Mesenchymal stem cell (in vitro differentiated cells and primary cell): ENCODE measurements at regions not wholly inside any gene's neighbourhood (a gene's known extent, or its start where the extent isn't known, plus 50 kb on each side); places are given as distances from the start of the nearest gene placed in this dataset.
A peak's percentile ranks its signal among the peaks of the same experiment; 100 is the strongest.

Experiments
- DNase-seq: peaks from one replicate; pipeline ENCODE4 v3.0.0-alpha.2; 2013
- H2AFZ ChIP-seq: one replicate; pipeline ENCODE4 v1.6.1; 2013; ENCODE audit warnings: low read depth, mild to moderate bottlenecking, control low read depth, inconsistent platforms, low read length, moderate library complexity
- H2AK5ac ChIP-seq: 2 replicates; pipeline ENCODE4 v1.6.1; 2013; ENCODE audit warnings: low read length, moderate library complexity, mild to moderate bottlenecking, inconsistent platforms; ENCODE audit not compliant: severe bottlenecking
- H2BK120ac ChIP-seq: one replicate; pipeline ENCODE4 v1.6.1; 2013; ENCODE audit warnings: low read depth, mild to moderate bottlenecking, inconsistent platforms, low read length, moderate library complexity
- H2BK12ac ChIP-seq, 2 experiments: one replicate each; pipeline ENCODE4 v1.6.1; 2013; ENCODE audit warnings: inconsistent platforms in 2 of 2, low read length in 2 of 2, mild to moderate bottlenecking in 2 of 2, moderate library complexity in 2 of 2, control low read depth in 1 of 2
- H2BK15ac ChIP-seq: one replicate; pipeline ENCODE4 v1.6.1; 2013; ENCODE audit warnings: mild to moderate bottlenecking, low read depth, inconsistent platforms; ENCODE audit not compliant: poor library complexity, severe bottlenecking
- H2BK5ac ChIP-seq: 2 replicates; pipeline ENCODE4 v1.6.1; 2013; ENCODE audit warnings: low read depth, mild to moderate bottlenecking, low read length, control low read depth, inconsistent platforms; ENCODE audit not compliant: poor library complexity, severe bottlenecking
- H3K14ac ChIP-seq, 2 experiments: one replicate each; pipeline ENCODE4 v1.6.1; 2013; ENCODE audit warnings: inconsistent platforms in 2 of 2, low read length in 2 of 2, control low read depth in 1 of 2, mild to moderate bottlenecking in 1 of 2, moderate library complexity in 1 of 2
- H3K18ac ChIP-seq, 2 experiments: one replicate each; pipeline ENCODE4 v1.6.1; 2013; ENCODE audit warnings: inconsistent platforms in 2 of 2, low read length in 2 of 2, control low read depth in 1 of 2, low read depth in 1 of 2, mild to moderate bottlenecking in 1 of 2
- H3K23ac ChIP-seq, 2 experiments: one replicate each; pipeline ENCODE4 v1.6.1; 2013; ENCODE audit warnings: inconsistent platforms in 2 of 2, low read length in 2 of 2, mild to moderate bottlenecking in 2 of 2, moderate library complexity in 2 of 2, control low read depth in 1 of 2
- H3K27ac ChIP-seq: 2 replicates; pipeline ENCODE4 v1.5.1; 2013; ENCODE audit warnings: mild to moderate bottlenecking, moderate library complexity, low read length, control low read depth, inconsistent platforms; ENCODE audit not compliant: poor library complexity, severe bottlenecking
- H3K27me3 ChIP-seq, 2 experiments: 2 replicates each; pipeline versions ENCODE4 v1.6.1 to v1.7.0; 2013; ENCODE audit warnings: low read length in 2 of 2, mild to moderate bottlenecking in 2 of 2, moderate library complexity in 2 of 2, control low read depth in 1 of 2, inconsistent platforms in 1 of 2; ENCODE audit not compliant: control insufficient read depth in 1 of 2, insufficient read depth in 1 of 2
- H3K36me3 ChIP-seq, 2 experiments: 2 replicates each; pipeline versions ENCODE4 v1.6.1 to v1.7.0; 2013; ENCODE audit warnings: low read length in 2 of 2, control low read depth in 1 of 2, inconsistent platforms in 1 of 2, low read depth in 1 of 2, mild to moderate bottlenecking in 1 of 2; ENCODE audit not compliant: insufficient read depth in 2 of 2, control insufficient read depth in 1 of 2
- H3K4ac ChIP-seq, 2 experiments: one replicate each; pipeline ENCODE4 v1.6.1; 2013; ENCODE audit warnings: inconsistent platforms in 2 of 2, low read length in 2 of 2, mild to moderate bottlenecking in 2 of 2, moderate library complexity in 2 of 2, control low read depth in 1 of 2, low read depth in 1 of 2
- H3K4me1 ChIP-seq: 2 replicates; pipeline ENCODE4 v1.6.1; 2013; ENCODE audit warnings: low read depth, low read length, control low read depth; ENCODE audit not compliant: control insufficient read depth, insufficient read depth
- H3K4me2 ChIP-seq: 2 replicates; pipeline ENCODE4 v1.6.1; 2013; ENCODE audit warnings: low read length, mild to moderate bottlenecking, inconsistent platforms; ENCODE audit not compliant: poor library complexity, severe bottlenecking
- H3K4me3 ChIP-seq, 2 experiments: 2 replicates each; pipeline versions ENCODE4 v1.5.1 to v1.7.0; 2013; ENCODE audit warnings: low read length in 2 of 2, mild to moderate bottlenecking in 2 of 2, control low read depth in 1 of 2, low read depth in 1 of 2; ENCODE audit not compliant: insufficient read depth in 1 of 2
- H3K79me1 ChIP-seq: replicated peaks from 2 replicates; pipeline ENCODE4 v1.6.1; 2013; ENCODE audit warnings: mild to moderate bottlenecking, control low read depth, low read length, inconsistent platforms; ENCODE audit not compliant: poor library complexity, severe bottlenecking
- H3K9ac ChIP-seq: 2 replicates; pipeline ENCODE4 v1.7.0; 2013; ENCODE audit warnings: mild to moderate bottlenecking, low read length, moderate library complexity
- H3K9me3 ChIP-seq: 2 replicates; pipeline ENCODE4 v1.7.0; 2013; ENCODE audit warnings: mild to moderate bottlenecking, low read length; ENCODE audit not compliant: control insufficient read depth
- H4K8ac ChIP-seq: one replicate; pipeline ENCODE4 v1.6.1; 2013; ENCODE audit warnings: inconsistent platforms, mild to moderate bottlenecking, low read length, moderate library complexity
- H4K91ac ChIP-seq: one replicate; pipeline ENCODE4 v1.6.1; 2013; ENCODE audit warnings: mild to moderate bottlenecking, low read length, inconsistent platforms
- WGBS: methylation state at CpG from one replicate; pipeline ENCODE4 v1.1.7; 2013; ENCODE audit warnings: mixed read lengths; 5-methylcytosine and 5-hydroxymethylcytosine counted together

- Histone ChIP-seq H3K18ac (no peak overlapping the region), H3K79me1 (no peaks in the 10 kb centered on the region), H3K9ac (no peak overlapping the region), H4K91ac (no peak overlapping the region), H2AFZ (no peak overlapping the region), H2BK12ac (no peak overlapping the region), H3K4ac (no peak overlapping the region), H3K4me2 (no peak overlapping the region), H3K4me1 (no peaks in the 10 kb centered on the region), H3K27ac (no peak overlapping the region), H2BK5ac (no peak overlapping the region), H3K9me3 (no peaks in the 10 kb centered on the region), H3K14ac (no peak overlapping the region), H3K36me3 (no peaks in the 10 kb centered on the region), H3K23ac (no peak overlapping the region), H4K8ac (no peak overlapping the region), H2AK5ac (no peak overlapping the region), H3K27me3 (no peaks in the 10 kb centered on the region), H2BK120ac (no peak overlapping the region), H2BK15ac (no peak overlapping the region), H3K4me3 (no peak overlapping the region)
- DNase-seq: no peak
Observed at GRCh38 chr1:172733815-172734214, 74.9 kb downstream of the FASLG start.

GRCh38 chr1:172738389-172738788, 79.5 kb downstream of the FASLG start:
- no peak overlapping the region for H2BK12ac ChIP-seq
- no peaks in the 10 kb centered on the region for H3K27me3 ChIP-seq
- no peak overlapping the region for H2AFZ ChIP-seq
- WGBS: 100% methylated on average over 2 of the region's 2 CpGs
- DNase-seq: no peak
- H2BK15ac ChIP-seq: no peak overlapping the region
- no peak overlapping the region for H2BK5ac ChIP-seq
- no peak overlapping the region for H4K91ac ChIP-seq
- no peak overlapping the region for H3K4me3 ChIP-seq
- no peak overlapping the region for H3K27ac ChIP-seq
- no peak overlapping the region for H3K23ac ChIP-seq
- no peaks in the 10 kb centered on the region for H3K9me3 ChIP-seq
- H3K79me1 ChIP-seq: no peaks in the 10 kb centered on the region
- H2AK5ac ChIP-seq: no peak overlapping the region
- no peak overlapping the region for H3K14ac ChIP-seq
- no peaks in the 10 kb centered on the region for H3K36me3 ChIP-seq
- no peak overlapping the region for H4K8ac ChIP-seq
- H2BK120ac ChIP-seq: no peak overlapping the region
- H3K4me2 ChIP-seq: no peak overlapping the region
- no peak overlapping the region for H3K9ac ChIP-seq
- no peak overlapping the region for H3K4ac ChIP-seq
- H3K18ac ChIP-seq: no peak overlapping the region
- peaks cover 3% of the 10 kb centered on the region for H3K4me1 ChIP-seq

- Histone ChIP-seq H2BK5ac (no peak overlapping the region), H2AK5ac (peak overlapping the region; percentile 77), H3K14ac (peak overlapping the region in 1 of 2 experiments; percentile 41), H3K4ac (peak overlapping the region in 1 of 2 experiments; percentile 95), H3K4me2 (no peak overlapping the region), H3K9me3 (no peaks in the 10 kb centered on the region), H2BK15ac (peak overlapping the region; percentile 23), H4K91ac (peak overlapping the region; percentile 83), H3K27me3 (no peaks in the 10 kb centered on the region), H3K18ac (peak overlapping the region; percentile 70 to 82), H3K27ac (no peak overlapping the region), H3K4me1 (peaks cover 6% of the 10 kb centered on the region), H2AFZ (peak overlapping the region; percentile 18), H4K8ac (peak overlapping the region; percentile 64), H2BK12ac (peak overlapping the region; percentile 77 to 98), H3K36me3 (no peaks in the 10 kb centered on the region), H2BK120ac (peak overlapping the region; percentile 19), H3K23ac (no peak overlapping the region), H3K9ac (no peak overlapping the region), H3K4me3 (no peak overlapping the region), H3K79me1 (no peaks in the 10 kb centered on the region)
- peak; percentile 52 for DNase-seq
- 59% methylated on average over 4 of the region's 8 CpGs for WGBS
Observed at GRCh38 chr1:172742599-172743500, 83.9 kb downstream of the FASLG start.

GRCh38 chr1:172745014-172745413, 86.1 kb downstream of the FASLG start:
- peak overlapping the region; percentile 54 for H2AFZ ChIP-seq
- H3K4me2 ChIP-seq: peak overlapping the region; percentile 11
- no peak overlapping the region for H3K23ac ChIP-seq
- H3K9me3 ChIP-seq: no peaks in the 10 kb centered on the region
- H2BK120ac ChIP-seq: peak overlapping the region; percentile 84
- peaks cover 6% of the 10 kb centered on the region for H3K4me1 ChIP-seq
- DNase-seq: peak; percentile 89
- H2BK15ac ChIP-seq: no peak overlapping the region
- 20% methylated on average over 2 of the region's 2 CpGs for WGBS
- H3K14ac ChIP-seq: no peak overlapping the region
- H3K18ac ChIP-seq: peak overlapping the region; percentile 68 to 94
- no peak overlapping the region for H4K91ac ChIP-seq
- peak overlapping the region; percentile 28 for H3K9ac ChIP-seq
- no peaks in the 10 kb centered on the region for H3K36me3 ChIP-seq
- no peak overlapping the region for H3K4me3 ChIP-seq
- peak overlapping the region; percentile 70 to 100 for H2BK12ac ChIP-seq
- H3K4ac ChIP-seq: peak overlapping the region in 1 of 2 experiments; percentile 29
- no peaks in the 10 kb centered on the region for H3K27me3 ChIP-seq
- no peak overlapping the region for H3K27ac ChIP-seq
- H2AK5ac ChIP-seq: no peak overlapping the region
- H2BK5ac ChIP-seq: no peak overlapping the region
- H4K8ac ChIP-seq: peak overlapping the region; percentile 30
- no peaks in the 10 kb centered on the region for H3K79me1 ChIP-seq
